ENCODE measurements at regions not wholly inside any gene's neighbourhood (a gene's known extent, or its start where the extent isn't known, plus 50 kb on each side); places are given as distances from the start of the nearest gene placed in this dataset.
A peak's percentile ranks its signal among the peaks of the same experiment; 100 is the strongest.

GRCh38 chr12:124422570-124423523 lies 128.0 kb downstream of the RFLNA start:
- H2BK20ac ChIP-seq (ENCODE audit: low read depth, low read length), result peak overlapping the region; percentile 68
- ChIA-PET POLR2A (ENCODE audit: unreplicated experiment) (no interaction called here), CTCF (interaction anchor here (0.5 kb wide), 1 partner anchor 89 kb away, joined by 3 read pairs; no protein-coding TSS in a partner anchor)
- H3K27ac ChIP-seq (ENCODE audit: insufficient read depth, low read length), result peak overlapping the region; percentile 87
- peaks cover 34% of the 10 kb centered on the region for H3K36me3 ChIP-seq (ENCODE audit: control insufficient read depth, insufficient read depth, low read length)
- H3K56ac ChIP-seq (ENCODE audit: extremely low read depth, insufficient read depth, low read length), result peak overlapping the region; percentile 54; the same call in 1 of the 2 replicates
- peak overlapping the region; percentile 83 for H3K23ac ChIP-seq (ENCODE audit: low read depth, low read length)
- ATAC-seq (ENCODE audit: low read depth) (peak; percentile 82), DNase-seq (peak; percentile 94)
- H4K91ac ChIP-seq (ENCODE audit: insufficient read depth, low read depth, low read length), result peak overlapping the region; percentile 99
- H2AFZ ChIP-seq (replicated peaks; ENCODE audit: low read length, poor library complexity), result peak overlapping the region; percentile 87
- H3K4ac ChIP-seq (ENCODE audit: low read depth, low read length), result peak overlapping the region; percentile 94
- H3K4me1 ChIP-seq (ENCODE audit: control insufficient read depth, insufficient read depth, low read length), result peaks cover 32% of the 10 kb centered on the region
- H3K18ac ChIP-seq (ENCODE audit: low read depth, low read length), result peak overlapping the region; percentile 72
- peak overlapping the region; percentile 84 to 97 for H4K8ac ChIP-seq (ENCODE audit: low read depth in 2 of 2, low read length in 2 of 2)
- peak overlapping the region; percentile 59 for H3K9ac ChIP-seq (ENCODE audit: low read depth, low read length)
- H2BK15ac ChIP-seq (ENCODE audit: low read depth, low read length), result peak overlapping the region; percentile 73; the same call in 2 of the 3 replicates
- intact Hi-C loops (cut with micrococcal nuclease) (loop anchor here (2.0 to 5.0 kb wide), 2 partner anchors 34 to 144 kb away; partner anchors contain the start of gene NCOR2), dilution Hi-C loops (cut with HindIII; ENCODE audit: low sequenced_read_pairs, unreplicated experiment) (no loop called here), in situ Hi-C loops (cut with MboI; ENCODE audit: low sequenced_read_pairs) (no loop called here)
- WGBS, 2 experiments (ENCODE audit: extremely low coverage in 2 of 2, insufficient read length in 1 of 2), result 0% methylated on average over 15 of the region's 37 CpGs; no CpG with 5 or more reads in 1 of the 2 experiments
- peak overlapping the region; percentile 40 for H3K4me2 ChIP-seq (ENCODE audit: low read depth, low read length)
- H2BK120ac ChIP-seq (ENCODE audit: low read depth, low read length), result peak overlapping the region; percentile 88
- H3K4me3 ChIP-seq (ENCODE audit: insufficient read depth, low read depth, low read length), result peak overlapping the region; percentile 10; the same call in 1 of the 2 replicates
- H3K27me3 ChIP-seq (ENCODE audit: control insufficient read depth, insufficient read depth, low read length), result no peaks in the 10 kb centered on the region
- peak overlapping the region; percentile 98 for H2AK9ac ChIP-seq (replicated peaks; ENCODE audit: low read depth, low read length, poor library complexity)
- no peaks in the 10 kb centered on the region for H3K9me3 ChIP-seq (ENCODE audit: control insufficient read depth, insufficient read depth, low read length)
- peak overlapping the region; percentile 54 for H4K5ac ChIP-seq (ENCODE audit: low read depth, low read length)
- 0 out of 2 replicates have a peak, but pooled peaks cover 3% of the 10 kb centered on the region for H3K9me1 ChIP-seq (ENCODE audit: insufficient read depth, low read length)
- H2AK5ac ChIP-seq (ENCODE audit: low read depth, low read length), result peak overlapping the region; percentile 98
- TF ChIP-seq BHLHE40 (IDR thresholded peaks at IDR 0.05; ENCODE audit: low read depth, low read length) (no peak), POLR2A (IDR thresholded peaks at IDR 0.05; ENCODE audit: low read depth, low read length) (peak; percentile 52), RCOR1 (IDR thresholded peaks at IDR 0.05; ENCODE audit: insufficient replicate concordance, low read length) (no peak), MAZ (IDR thresholded peaks at IDR 0.05; ENCODE audit: borderline replicate concordance, low read depth, low read length) (peak; percentile 81), ELK1 (IDR thresholded peaks at IDR 0.05; ENCODE audit: borderline replicate concordance, low read depth, low read length) (no peak), NFE2L2 (IDR thresholded peaks at IDR 0.05; ENCODE audit: low read depth, low read length) (no peak), SMC3 (IDR thresholded peaks at IDR 0.05; ENCODE audit: low read depth, low read length) (no peak; the same call in 1 of the 2 replicates), RAD21 (IDR thresholded peaks at IDR 0.05; ENCODE audit: low read length) (peak; percentile 22), RFX5 (IDR thresholded peaks at IDR 0.05; ENCODE audit: low read depth, low read length) (no peak), MAFK (IDR thresholded peaks at IDR 0.05; ENCODE audit: low read depth, low read length) (no peak), FOS (IDR thresholded peaks at IDR 0.05; ENCODE audit: low read depth, low read length) (peak; percentile 75), MXI1 (IDR thresholded peaks at IDR 0.05; ENCODE audit: borderline replicate concordance, low read depth, low read length) (peak; percentile 14; the same call in 1 of the 2 replicates)
- peaks cover 32 to 54% of the 10 kb centered on the region in 2 experiments for H3K79me1 ChIP-seq (ENCODE audit: low read depth in 1 of 2, low read length in 2 of 2)
- peak overlapping the region; percentile 90 for H2BK5ac ChIP-seq (ENCODE audit: low read depth, low read length, poor library complexity, severe bottlenecking)
- peaks cover 14% of the 10 kb centered on the region for H4K20me1 ChIP-seq (ENCODE audit: insufficient read depth, low read length)
- H3K14ac ChIP-seq (replicated peaks; ENCODE audit: low read depth, low read length), result peak overlapping the region; percentile 73
- BruUV-seq (replicated peaks), result no TSS peak

Measured in IMR-90 (cell line).